WTC11 (cell line): ENCODE measurements at regions not wholly inside any gene's neighbourhood (a gene's known extent, or its start where the extent isn't known, plus 50 kb on each side); places are given as distances from the start of the nearest gene placed in this dataset.

Experiments used
- ELF4 ChIP-seq: sonication (generic); formaldehyde crosslinking; IDR thresholded peaks from 2 replicates; pipeline ENCODE4 v1.8.1; 2022; ENCODE audit warnings: low read depth, mild to moderate bottlenecking, moderate library complexity, missing genetic modification reagents
- GTF2I ChIP-seq: fragments of 250-450 bp; sonication (Bioruptor Pico); conservative IDR thresholded peaks from 2 replicates; pipeline ENCODE4 v1.4.0; 2021; ENCODE audit warnings: mild to moderate bottlenecking
- IRF2 ChIP-seq: sonication (generic); formaldehyde crosslinking; IDR thresholded peaks from 2 replicates; pipeline ENCODE4 v1.8.0; 2022; ENCODE audit warnings: low read depth, missing genetic modification reagents, borderline replicate concordance
- JUN ChIP-seq: sonication (generic); formaldehyde crosslinking; IDR thresholded peaks from 2 replicates; pipeline ENCODE4 v1.8.0; 2023; ENCODE audit warnings: mild to moderate bottlenecking, missing genetic modification reagents
- MYBL2 ChIP-seq: sonication (generic); formaldehyde crosslinking; IDR thresholded peaks from 2 replicates; pipeline ENCODE4 v1.8.1; 2023; ENCODE audit warnings: mild to moderate bottlenecking, moderate library complexity, missing genetic modification reagents
- NFYB ChIP-seq: sonication (generic); formaldehyde crosslinking; conservative IDR thresholded peaks from 2 replicates; pipeline ENCODE4 v1.8.0; 2022; ENCODE audit warnings: low read depth, missing genetic modification reagents
- TCF7 ChIP-seq: sonication (generic); formaldehyde crosslinking; IDR thresholded peaks from 2 replicates; pipeline ENCODE4 v1.8.0; 2022; ENCODE audit warnings: mild to moderate bottlenecking, low read depth, missing genetic modification reagents, moderate library complexity
- TF ChIP-seq, protein P1 (sequence below): fragments of 200-600 bp; IDR thresholded peaks from 2 replicates; pipeline ENCODE4 v1.8.0; 2022; ENCODE audit warnings: antibody characterized with exemption
- TF ChIP-seq, protein P2 (sequence below): sonication (generic); formaldehyde crosslinking; IDR thresholded peaks from 2 replicates; pipeline ENCODE4 v1.8.1; 2022; ENCODE audit warnings: mild to moderate bottlenecking, moderate library complexity, missing genetic modification reagents
- TF ChIP-seq, protein P3 (sequence below): sonication (generic); formaldehyde crosslinking; IDR thresholded peaks from 2 replicates; pipeline ENCODE4 v1.8.1; 2023; ENCODE audit warnings: mild to moderate bottlenecking, missing genetic modification reagents, moderate library complexity
- TF ChIP-seq, protein P4 (sequence below): sonication (generic); formaldehyde crosslinking; IDR thresholded peaks from 2 replicates; pipeline ENCODE4 v1.8.0; 2022; ENCODE audit warnings: mild to moderate bottlenecking, missing genetic modification reagents
- TF ChIP-seq, protein P5 (sequence below): sonication (generic); formaldehyde crosslinking; conservative IDR thresholded peaks from 2 replicates; pipeline ENCODE4 v1.8.1; 2023; ENCODE audit warnings: mild to moderate bottlenecking, low read depth, missing genetic modification reagents, moderate library complexity
- TF ChIP-seq, protein P6 (sequence below): sonication (generic); formaldehyde crosslinking; IDR thresholded peaks from 2 replicates; pipeline ENCODE4 v1.8.0; 2023; ENCODE audit warnings: missing genetic modification reagents, mild to moderate bottlenecking, borderline replicate concordance
- TF ChIP-seq, protein P7 (sequence below): sonication (generic); formaldehyde crosslinking; IDR thresholded peaks from 2 replicates; pipeline ENCODE4 v1.8.0; 2022; ENCODE audit warnings: mild to moderate bottlenecking, missing genetic modification reagents

DNA sequence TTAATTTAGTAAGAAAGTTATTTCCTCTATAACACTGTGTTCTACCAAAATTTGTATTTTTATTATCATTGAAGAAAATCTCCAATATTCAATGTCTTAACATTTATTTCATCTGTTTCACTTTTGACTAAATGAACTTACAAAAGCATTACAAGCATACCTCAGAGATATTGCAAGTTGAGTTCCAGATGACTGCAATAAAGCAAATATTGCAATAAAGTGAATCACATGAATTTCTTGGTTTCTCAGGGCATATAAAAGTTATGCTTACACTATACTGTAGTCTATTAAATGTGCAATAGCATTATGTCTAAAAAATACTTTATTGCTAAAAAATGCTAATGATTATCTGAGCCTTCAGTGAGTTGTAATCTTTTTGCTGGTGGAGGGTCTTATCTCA, 78.3 kb downstream of the TTC32 start:
- TF ChIP-seq MYBL2 (CRISPR knock-in tag) (no peak), JUN (CRISPR knock-in tag) (no peak), ELF4 (CRISPR knock-in tag) (no peak), NFYB (CRISPR knock-in tag) (no peak), TCF7 (CRISPR knock-in tag) (no peak), IRF2 (no peak), GTF2I (CRISPR knock-in tag) (no peak)
- TF ChIP-seq, protein P1, sequence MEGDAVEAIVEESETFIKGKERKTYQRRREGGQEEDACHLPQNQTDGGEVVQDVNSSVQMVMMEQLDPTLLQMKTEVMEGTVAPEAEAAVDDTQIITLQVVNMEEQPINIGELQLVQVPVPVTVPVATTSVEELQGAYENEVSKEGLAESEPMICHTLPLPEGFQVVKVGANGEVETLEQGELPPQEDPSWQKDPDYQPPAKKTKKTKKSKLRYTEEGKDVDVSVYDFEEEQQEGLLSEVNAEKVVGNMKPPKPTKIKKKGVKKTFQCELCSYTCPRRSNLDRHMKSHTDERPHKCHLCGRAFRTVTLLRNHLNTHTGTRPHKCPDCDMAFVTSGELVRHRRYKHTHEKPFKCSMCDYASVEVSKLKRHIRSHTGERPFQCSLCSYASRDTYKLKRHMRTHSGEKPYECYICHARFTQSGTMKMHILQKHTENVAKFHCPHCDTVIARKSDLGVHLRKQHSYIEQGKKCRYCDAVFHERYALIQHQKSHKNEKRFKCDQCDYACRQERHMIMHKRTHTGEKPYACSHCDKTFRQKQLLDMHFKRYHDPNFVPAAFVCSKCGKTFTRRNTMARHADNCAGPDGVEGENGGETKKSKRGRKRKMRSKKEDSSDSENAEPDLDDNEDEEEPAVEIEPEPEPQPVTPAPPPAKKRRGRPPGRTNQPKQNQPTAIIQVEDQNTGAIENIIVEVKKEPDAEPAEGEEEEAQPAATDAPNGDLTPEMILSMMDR, result no peak
- TF ChIP-seq, protein P2, sequence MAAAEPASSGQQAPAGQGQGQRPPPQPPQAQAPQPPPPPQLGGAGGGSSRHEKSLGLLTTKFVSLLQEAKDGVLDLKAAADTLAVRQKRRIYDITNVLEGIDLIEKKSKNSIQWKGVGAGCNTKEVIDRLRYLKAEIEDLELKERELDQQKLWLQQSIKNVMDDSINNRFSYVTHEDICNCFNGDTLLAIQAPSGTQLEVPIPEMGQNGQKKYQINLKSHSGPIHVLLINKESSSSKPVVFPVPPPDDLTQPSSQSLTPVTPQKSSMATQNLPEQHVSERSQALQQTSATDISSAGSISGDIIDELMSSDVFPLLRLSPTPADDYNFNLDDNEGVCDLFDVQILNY (CRISPR knock-in tag), result no peak
- TF ChIP-seq, protein P3, sequence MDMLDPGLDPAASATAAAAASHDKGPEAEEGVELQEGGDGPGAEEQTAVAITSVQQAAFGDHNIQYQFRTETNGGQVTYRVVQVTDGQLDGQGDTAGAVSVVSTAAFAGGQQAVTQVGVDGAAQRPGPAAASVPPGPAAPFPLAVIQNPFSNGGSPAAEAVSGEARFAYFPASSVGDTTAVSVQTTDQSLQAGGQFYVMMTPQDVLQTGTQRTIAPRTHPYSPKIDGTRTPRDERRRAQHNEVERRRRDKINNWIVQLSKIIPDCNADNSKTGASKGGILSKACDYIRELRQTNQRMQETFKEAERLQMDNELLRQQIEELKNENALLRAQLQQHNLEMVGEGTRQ (CRISPR knock-in tag), result no peak
- TF ChIP-seq, protein P4, sequence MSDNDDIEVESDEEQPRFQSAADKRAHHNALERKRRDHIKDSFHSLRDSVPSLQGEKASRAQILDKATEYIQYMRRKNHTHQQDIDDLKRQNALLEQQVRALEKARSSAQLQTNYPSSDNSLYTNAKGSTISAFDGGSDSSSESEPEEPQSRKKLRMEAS (CRISPR knock-in tag), result no peak
- TF ChIP-seq, protein P5, sequence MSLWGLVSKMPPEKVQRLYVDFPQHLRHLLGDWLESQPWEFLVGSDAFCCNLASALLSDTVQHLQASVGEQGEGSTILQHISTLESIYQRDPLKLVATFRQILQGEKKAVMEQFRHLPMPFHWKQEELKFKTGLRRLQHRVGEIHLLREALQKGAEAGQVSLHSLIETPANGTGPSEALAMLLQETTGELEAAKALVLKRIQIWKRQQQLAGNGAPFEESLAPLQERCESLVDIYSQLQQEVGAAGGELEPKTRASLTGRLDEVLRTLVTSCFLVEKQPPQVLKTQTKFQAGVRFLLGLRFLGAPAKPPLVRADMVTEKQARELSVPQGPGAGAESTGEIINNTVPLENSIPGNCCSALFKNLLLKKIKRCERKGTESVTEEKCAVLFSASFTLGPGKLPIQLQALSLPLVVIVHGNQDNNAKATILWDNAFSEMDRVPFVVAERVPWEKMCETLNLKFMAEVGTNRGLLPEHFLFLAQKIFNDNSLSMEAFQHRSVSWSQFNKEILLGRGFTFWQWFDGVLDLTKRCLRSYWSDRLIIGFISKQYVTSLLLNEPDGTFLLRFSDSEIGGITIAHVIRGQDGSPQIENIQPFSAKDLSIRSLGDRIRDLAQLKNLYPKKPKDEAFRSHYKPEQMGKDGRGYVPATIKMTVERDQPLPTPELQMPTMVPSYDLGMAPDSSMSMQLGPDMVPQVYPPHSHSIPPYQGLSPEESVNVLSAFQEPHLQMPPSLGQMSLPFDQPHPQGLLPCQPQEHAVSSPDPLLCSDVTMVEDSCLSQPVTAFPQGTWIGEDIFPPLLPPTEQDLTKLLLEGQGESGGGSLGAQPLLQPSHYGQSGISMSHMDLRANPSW, result no peak
- TF ChIP-seq, protein P6, sequence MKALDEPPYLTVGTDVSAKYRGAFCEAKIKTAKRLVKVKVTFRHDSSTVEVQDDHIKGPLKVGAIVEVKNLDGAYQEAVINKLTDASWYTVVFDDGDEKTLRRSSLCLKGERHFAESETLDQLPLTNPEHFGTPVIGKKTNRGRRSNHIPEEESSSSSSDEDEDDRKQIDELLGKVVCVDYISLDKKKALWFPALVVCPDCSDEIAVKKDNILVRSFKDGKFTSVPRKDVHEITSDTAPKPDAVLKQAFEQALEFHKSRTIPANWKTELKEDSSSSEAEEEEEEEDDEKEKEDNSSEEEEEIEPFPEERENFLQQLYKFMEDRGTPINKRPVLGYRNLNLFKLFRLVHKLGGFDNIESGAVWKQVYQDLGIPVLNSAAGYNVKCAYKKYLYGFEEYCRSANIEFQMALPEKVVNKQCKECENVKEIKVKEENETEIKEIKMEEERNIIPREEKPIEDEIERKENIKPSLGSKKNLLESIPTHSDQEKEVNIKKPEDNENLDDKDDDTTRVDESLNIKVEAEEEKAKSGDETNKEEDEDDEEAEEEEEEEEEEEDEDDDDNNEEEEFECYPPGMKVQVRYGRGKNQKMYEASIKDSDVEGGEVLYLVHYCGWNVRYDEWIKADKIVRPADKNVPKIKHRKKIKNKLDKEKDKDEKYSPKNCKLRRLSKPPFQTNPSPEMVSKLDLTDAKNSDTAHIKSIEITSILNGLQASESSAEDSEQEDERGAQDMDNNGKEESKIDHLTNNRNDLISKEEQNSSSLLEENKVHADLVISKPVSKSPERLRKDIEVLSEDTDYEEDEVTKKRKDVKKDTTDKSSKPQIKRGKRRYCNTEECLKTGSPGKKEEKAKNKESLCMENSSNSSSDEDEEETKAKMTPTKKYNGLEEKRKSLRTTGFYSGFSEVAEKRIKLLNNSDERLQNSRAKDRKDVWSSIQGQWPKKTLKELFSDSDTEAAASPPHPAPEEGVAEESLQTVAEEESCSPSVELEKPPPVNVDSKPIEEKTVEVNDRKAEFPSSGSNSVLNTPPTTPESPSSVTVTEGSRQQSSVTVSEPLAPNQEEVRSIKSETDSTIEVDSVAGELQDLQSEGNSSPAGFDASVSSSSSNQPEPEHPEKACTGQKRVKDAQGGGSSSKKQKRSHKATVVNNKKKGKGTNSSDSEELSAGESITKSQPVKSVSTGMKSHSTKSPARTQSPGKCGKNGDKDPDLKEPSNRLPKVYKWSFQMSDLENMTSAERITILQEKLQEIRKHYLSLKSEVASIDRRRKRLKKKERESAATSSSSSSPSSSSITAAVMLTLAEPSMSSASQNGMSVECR (CRISPR knock-in tag), result no peak
- TF ChIP-seq, protein P7, sequence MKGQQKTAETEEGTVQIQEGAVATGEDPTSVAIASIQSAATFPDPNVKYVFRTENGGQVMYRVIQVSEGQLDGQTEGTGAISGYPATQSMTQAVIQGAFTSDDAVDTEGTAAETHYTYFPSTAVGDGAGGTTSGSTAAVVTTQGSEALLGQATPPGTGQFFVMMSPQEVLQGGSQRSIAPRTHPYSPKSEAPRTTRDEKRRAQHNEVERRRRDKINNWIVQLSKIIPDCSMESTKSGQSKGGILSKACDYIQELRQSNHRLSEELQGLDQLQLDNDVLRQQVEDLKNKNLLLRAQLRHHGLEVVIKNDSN (CRISPR knock-in tag), result no peak
